ACC112 (cell line): ENCODE measurements at regions not wholly inside any gene's neighbourhood (a gene's known extent, or its start where the extent isn't known, plus 50 kb on each side); places are given as distances from the start of the nearest gene placed in this dataset.

ENCODE experiments used
- H2AFZ ChIP-seq: fragments of 200-600 bp; sonication (generic); one replicate; pipeline ENCODE4 v1.6.0; 2017; ENCODE audit warnings: antibody characterized with exemption, low read length; ENCODE audit not compliant: unreplicated experiment
- H3K27ac ChIP-seq: fragments of 200-600 bp; sonication (generic); 2 replicates; pipeline ENCODE4 v1.5.1; 2014; ENCODE audit warnings: low read depth, mild to moderate bottlenecking, antibody characterized with exemption, low read length, moderate library complexity
- H3K27me3 ChIP-seq: fragments of 200-600 bp; sonication (generic); 2 replicates; pipeline ENCODE4 v1.6.1; 2014; ENCODE audit warnings: mild to moderate bottlenecking, antibody characterized with exemption, low read length, moderate library complexity, mixed read lengths; ENCODE audit not compliant: insufficient read depth
- H3K36me3 ChIP-seq: fragments of 200-600 bp; sonication (generic); 2 replicates; pipeline ENCODE4 v1.6.1; 2016; ENCODE audit warnings: mild to moderate bottlenecking, antibody characterized with exemption, low read length, moderate library complexity, mixed read lengths; ENCODE audit not compliant: insufficient read depth
- H3K4me1 ChIP-seq: fragments of 200-600 bp; sonication (generic); one replicate; pipeline ENCODE4 v1.6.1; 2016; ENCODE audit warnings: low read length, mixed read lengths; ENCODE audit not compliant: insufficient read depth, unreplicated experiment, control insufficient read depth
- H3K4me3 ChIP-seq: fragments of 200-600 bp; sonication (generic); 2 replicates; pipeline ENCODE4 v1.5.1; 2014; ENCODE audit warnings: mild to moderate bottlenecking, low read depth, low read length
- H3K79me2 ChIP-seq: fragments of 200-600 bp; sonication (generic); one replicate; pipeline ENCODE4 v1.6.0; 2016; ENCODE audit warnings: low read length; ENCODE audit not compliant: control insufficient read depth, unreplicated experiment, insufficient read depth

DNA sequence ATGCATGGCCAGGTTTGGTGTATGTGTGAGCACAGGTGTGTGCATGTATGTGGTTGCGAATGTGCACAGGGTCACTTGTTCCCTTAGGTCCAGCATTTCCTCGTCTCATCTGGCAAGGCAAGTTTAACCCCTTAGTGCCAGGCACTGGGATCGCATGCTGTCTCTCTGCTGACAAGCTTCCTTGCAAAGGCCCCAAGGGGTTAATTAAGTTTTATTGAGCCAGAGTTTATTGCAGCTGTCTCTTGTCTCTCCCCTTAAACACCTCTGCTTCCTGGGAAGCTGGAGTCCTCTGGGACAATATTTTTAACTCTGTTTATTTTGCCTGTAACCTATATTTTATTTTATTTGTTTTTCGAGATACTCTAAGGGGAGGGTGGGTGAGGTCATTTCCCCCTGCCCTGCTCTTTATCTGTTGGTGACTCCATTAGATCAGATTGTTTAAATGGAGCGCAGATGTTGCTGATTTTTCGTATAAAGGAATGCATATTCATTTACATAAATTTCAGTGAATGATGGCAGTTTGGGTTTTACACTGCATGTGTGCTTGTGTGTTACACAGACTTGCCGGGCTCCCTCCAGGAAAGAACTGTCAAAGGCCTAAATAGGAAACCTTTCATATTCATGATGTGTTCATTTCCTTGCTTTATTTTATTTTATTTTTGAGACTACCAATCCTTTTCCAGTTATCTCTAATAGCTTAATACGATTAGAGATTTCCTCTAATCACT lies 99.7 kb downstream of the CBLN1 start:
- Histone ChIP-seq H3K4me1 (no peaks in the 10 kb centered on the region), H3K36me3 (no peaks in the 10 kb centered on the region), H3K4me3 (no peak overlapping the region), H2AFZ (no peak overlapping the region), H3K27ac (no peak overlapping the region), H3K27me3 (no peaks in the 10 kb centered on the region), H3K79me2 (no peaks in the 10 kb centered on the region)

DNA sequence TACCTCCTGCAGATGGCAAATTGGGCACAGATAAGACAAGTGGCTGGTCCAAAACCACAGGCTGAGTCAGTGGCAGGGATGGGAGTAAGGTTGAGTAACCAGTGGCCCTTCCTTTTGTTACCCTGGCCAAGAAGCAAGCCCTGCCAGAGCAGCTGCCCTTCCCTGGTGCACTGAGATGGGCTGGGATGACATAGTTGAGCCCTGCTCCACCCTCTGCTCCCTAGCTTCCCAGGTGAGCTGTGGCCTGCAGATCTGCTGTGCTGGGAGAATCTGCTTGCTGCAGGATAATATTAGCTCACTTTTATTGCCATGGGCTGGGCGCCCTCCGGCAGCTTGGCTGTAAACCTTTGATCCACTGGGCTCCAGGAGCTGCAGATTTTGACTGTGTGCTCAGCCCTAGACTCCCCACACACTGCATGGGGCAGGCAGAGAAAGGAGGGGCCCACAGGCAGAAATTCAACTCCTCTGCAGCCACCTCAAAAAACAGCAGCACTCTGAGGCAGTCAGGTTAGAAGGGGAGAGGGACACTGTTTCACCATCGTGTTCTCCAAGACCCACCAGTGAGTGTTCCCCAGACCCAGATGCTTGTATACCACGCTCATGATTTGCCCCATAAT lies 101.8 kb downstream of the CBLN1 start:
- H3K79me2 ChIP-seq = no peaks in the 10 kb centered on the region
- H3K4me1 ChIP-seq = no peaks in the 10 kb centered on the region
- no peaks in the 10 kb centered on the region for H3K36me3 ChIP-seq
- H3K27ac ChIP-seq = no peak overlapping the region
- H3K4me3 ChIP-seq = no peak overlapping the region
- H3K27me3 ChIP-seq = no peaks in the 10 kb centered on the region
- no peak overlapping the region for H2AFZ ChIP-seq

DNA sequence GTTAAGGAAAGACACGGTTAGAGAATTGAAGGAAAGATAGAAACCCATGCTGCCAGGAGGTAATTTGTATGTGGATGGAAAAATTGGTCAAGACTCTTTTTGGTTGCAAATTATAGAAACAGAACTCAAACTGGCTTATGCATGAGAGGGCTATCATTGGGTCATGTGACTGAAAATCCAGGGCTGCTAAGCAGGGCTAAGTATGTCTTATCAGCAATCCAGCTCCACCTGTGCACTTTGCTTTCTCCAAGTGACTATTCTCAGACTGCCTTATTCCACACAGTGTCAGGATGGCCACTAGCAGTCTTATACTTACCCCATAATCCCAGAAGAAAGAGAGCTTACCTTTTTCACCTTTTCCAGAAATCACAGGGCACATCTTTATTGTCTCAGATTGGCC lies 113.5 kb downstream of the CBLN1 start:
- H3K27me3 ChIP-seq = no peaks in the 10 kb centered on the region
- H2AFZ ChIP-seq = no peak overlapping the region

DNA sequence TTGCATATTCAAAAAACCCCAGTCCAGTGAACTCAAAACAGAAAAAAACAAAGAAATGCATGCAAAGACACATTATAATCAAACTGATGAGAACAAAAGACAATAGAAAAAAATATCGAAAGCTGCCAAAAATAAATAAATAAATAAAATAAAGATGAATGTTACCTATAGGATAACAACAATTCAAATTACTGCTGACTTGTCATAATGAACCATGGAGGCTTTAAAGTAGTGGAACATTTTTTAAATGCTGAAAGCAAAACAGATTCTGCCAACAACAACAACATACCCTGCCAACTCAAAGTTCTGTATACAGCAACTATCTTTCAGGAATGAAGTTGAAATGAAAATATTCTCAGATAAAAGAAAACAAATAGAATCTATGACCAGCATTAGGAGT lies 116.6 kb downstream of the CBLN1 start:
- no peaks in the 10 kb centered on the region for H3K79me2 ChIP-seq
- no peaks in the 10 kb centered on the region for H3K27me3 ChIP-seq
- no peaks in the 10 kb centered on the region for H3K4me1 ChIP-seq
- H3K4me3 ChIP-seq = no peak overlapping the region
- H3K36me3 ChIP-seq = no peaks in the 10 kb centered on the region
- H2AFZ ChIP-seq = no peak overlapping the region
- H3K27ac ChIP-seq = no peak overlapping the region

More for the DNA sequence above, 113.5 kb downstream of the CBLN1 start:
- H3K27ac ChIP-seq = no peak overlapping the region
- no peaks in the 10 kb centered on the region for H3K36me3 ChIP-seq
- H3K4me1 ChIP-seq = no peaks in the 10 kb centered on the region
- H3K4me3 ChIP-seq = no peak overlapping the region
- H3K79me2 ChIP-seq = no peaks in the 10 kb centered on the region

DNA sequence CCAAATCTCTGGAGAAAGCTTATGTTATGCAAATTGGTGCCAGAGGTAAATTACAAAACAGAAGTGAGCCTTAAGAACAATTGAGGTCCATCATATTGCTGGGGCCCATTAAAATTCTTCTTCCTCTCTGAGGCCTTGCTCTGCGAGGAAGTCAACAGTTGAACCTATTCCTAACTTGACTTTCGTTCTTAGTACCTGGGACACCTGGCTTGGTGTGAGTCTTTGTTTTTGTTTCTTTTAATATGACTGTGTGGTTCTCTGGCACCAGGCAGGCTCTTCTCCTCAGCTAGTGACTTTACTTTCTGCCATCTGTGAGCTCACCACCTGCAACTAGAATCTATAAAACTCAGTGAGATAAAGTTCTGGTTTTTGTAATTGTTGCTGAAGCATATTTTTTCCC lies 120.4 kb downstream of the CBLN1 start:
- H2AFZ ChIP-seq = no peak overlapping the region
- no peaks in the 10 kb centered on the region for H3K36me3 ChIP-seq
- no peaks in the 10 kb centered on the region for H3K27me3 ChIP-seq
- H3K4me3 ChIP-seq = no peak overlapping the region
- no peaks in the 10 kb centered on the region for H3K4me1 ChIP-seq
- no peaks in the 10 kb centered on the region for H3K79me2 ChIP-seq
- no peak overlapping the region for H3K27ac ChIP-seq

DNA sequence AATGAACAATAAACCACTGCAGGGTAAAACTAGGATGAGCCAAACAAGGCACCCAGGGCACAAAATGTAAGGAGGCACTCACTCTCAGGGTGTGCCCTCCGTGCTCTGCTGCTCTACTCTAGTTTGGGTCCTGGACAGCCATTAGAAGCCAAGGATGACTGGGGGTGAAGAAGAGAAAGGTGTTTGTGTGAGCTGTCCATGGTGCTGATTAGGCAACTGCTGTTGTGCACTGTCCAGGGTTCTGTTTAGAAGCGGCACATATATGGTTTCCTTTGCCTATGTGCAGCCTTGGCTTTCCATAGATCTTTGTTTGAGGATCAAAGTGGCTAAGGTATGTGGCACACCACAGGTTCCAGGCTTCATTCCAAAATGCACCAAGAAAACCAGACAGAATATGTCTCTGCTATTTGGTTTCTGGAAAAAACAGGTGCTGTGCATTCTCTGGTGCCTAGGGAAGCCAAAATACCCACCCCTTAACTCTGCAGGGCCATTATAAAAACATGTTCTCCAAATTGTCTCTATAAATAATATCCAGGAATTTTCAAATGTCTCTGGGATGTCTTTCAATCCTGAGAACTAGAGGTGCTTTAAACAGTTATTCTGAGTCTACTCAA lies 123.5 kb downstream of the CBLN1 start:
- Histone ChIP-seq H3K27ac (no peak overlapping the region), H3K4me3 (no peak overlapping the region), H3K4me1 (no peaks in the 10 kb centered on the region), H3K79me2 (no peaks in the 10 kb centered on the region), H2AFZ (no peak overlapping the region), H3K27me3 (no peaks in the 10 kb centered on the region), H3K36me3 (no peaks in the 10 kb centered on the region)

DNA sequence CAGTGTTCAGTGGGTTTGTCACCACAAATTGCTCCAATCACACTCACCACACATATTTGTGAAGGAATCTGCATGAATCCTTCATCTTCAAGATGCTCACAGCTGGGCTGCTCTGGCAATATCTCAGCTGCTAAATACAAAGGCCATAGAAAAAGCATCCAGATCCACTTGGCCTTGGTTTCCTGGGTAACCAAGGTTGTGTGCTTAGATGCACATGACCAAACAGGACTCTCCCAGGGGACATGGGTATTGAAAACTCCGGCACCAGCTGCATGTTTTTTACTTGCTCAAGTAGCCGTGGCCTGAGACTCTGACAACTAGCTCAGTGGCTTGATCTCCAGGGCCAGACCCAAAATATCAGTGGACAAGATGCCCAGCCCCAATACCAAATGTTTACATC lies 131.3 kb downstream of the CBLN1 start:
- no peaks in the 10 kb centered on the region for H3K27me3 ChIP-seq
- no peaks in the 10 kb centered on the region for H3K4me1 ChIP-seq
- no peak overlapping the region for H2AFZ ChIP-seq
- no peaks in the 10 kb centered on the region for H3K79me2 ChIP-seq
- no peaks in the 10 kb centered on the region for H3K36me3 ChIP-seq
- H3K4me3 ChIP-seq = no peak overlapping the region
- H3K27ac ChIP-seq = no peak overlapping the region

DNA sequence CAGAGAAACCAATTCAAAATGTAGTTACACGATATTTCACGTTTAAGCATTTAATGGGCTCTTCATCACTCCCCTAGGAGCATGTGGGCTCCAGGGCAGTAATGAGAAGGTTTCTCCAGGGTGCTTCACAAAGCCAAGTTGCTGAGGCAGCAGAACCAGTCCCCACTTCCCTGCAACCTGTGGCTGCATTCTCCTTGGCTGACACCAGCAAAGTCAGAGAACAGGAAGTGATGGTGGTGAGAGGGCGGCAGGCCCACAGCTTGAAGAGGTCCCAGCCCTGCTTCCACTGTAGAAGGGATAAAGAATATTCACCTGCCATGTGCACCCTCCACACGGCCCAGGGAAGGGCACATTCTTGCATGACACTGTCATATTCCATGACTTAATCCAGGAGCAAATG lies 133.2 kb downstream of the CBLN1 start:
- Histone ChIP-seq H3K4me1 (no peaks in the 10 kb centered on the region), H3K4me3 (no peak overlapping the region), H3K27ac (no peak overlapping the region), H2AFZ (no peak overlapping the region), H3K36me3 (no peaks in the 10 kb centered on the region), H3K79me2 (no peaks in the 10 kb centered on the region), H3K27me3 (no peaks in the 10 kb centered on the region)

DNA sequence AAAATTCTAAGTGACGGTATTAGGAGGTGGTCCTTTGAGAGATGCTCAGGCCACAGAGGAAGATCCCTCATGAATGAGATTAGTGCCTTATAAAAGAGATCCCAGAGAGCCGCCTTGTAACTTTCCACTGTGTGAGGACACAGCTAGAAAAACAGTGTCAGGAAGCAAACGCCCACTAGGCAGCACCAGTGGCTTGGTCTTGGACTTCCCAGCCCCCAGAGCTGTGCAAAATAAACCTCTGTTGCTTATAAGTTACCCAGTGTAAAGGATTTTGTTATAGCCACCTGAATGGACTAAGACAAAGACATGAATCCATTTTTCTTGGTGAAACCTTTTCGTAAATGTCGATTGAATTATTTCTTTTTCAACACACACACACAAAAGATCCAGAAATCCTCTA lies 141.0 kb downstream of the CBLN1 start:
- Histone ChIP-seq H3K79me2 (no peaks in the 10 kb centered on the region), H3K4me1 (no peaks in the 10 kb centered on the region), H3K27me3 (no peaks in the 10 kb centered on the region), H3K36me3 (no peaks in the 10 kb centered on the region), H2AFZ (no peak overlapping the region), H3K4me3 (no peak overlapping the region), H3K27ac (no peak overlapping the region)

DNA sequence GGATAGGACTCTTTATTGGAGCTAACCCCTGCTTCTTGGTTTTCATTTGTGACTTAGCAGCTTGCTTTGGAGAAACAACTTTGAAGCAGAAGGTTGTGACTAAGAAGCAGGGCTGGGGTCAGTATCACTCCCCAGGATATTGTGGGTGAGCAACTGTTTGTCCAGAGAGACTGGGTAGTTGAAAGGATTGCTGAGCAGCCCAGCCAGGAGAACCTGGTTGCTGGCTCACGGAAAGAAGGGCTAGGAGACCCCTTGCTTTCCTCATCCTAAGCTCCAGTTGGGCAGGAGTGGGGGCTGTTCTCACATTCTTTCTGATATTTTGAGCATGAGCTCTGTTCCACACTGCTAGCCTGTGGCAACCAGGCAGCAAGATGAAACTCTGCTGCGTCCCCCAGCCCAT lies 151.2 kb downstream of the CBLN1 start:
- Histone ChIP-seq H3K27me3 (no peaks in the 10 kb centered on the region), H3K4me1 (no peaks in the 10 kb centered on the region), H3K79me2 (no peaks in the 10 kb centered on the region), H3K4me3 (no peak overlapping the region), H3K36me3 (no peaks in the 10 kb centered on the region), H2AFZ (no peak overlapping the region), H3K27ac (no peak overlapping the region)

DNA sequence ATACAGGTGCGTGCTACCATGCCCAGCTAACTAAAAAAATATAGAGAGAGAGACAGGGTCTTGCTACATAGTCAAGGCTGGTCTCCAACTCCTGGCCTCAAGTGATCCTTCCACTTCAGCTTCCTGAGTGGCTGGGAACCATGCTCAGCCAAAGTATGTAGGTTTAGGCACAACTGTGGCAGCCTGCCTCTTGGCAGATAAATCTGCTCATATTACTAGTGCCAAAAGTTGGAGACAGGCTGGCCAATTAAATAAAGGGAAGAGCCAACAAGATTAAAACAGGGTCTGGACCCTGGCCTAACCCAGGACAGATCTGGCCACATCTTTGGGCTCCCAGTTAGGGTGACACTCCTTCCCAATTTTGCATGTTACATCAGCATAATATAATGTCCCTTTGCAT lies 151.7 kb downstream of the CBLN1 start:
- Histone ChIP-seq H2AFZ (no peak overlapping the region), H3K79me2 (no peaks in the 10 kb centered on the region), H3K4me3 (no peak overlapping the region), H3K4me1 (no peaks in the 10 kb centered on the region), H3K36me3 (no peaks in the 10 kb centered on the region), H3K27ac (no peak overlapping the region), H3K27me3 (no peaks in the 10 kb centered on the region)
